SW 1271 (cell line): ENCODE measurements at regions not wholly inside any gene's neighbourhood (a gene's known extent, or its start where the extent isn't known, plus 50 kb on each side); places are given as distances from the start of the nearest gene placed in this dataset.
"Not testable (repeated sequence)": the region's sequence is repeated elsewhere in the genome, so short reads cannot be mapped to it uniquely, and the experiment has no call there.

Experiments
- DNase-seq, 2 experiments: peaks; one replicate each; lab custom pipeline; 2025; lab: John Stamatoyannopoulos, UW

DNA sequence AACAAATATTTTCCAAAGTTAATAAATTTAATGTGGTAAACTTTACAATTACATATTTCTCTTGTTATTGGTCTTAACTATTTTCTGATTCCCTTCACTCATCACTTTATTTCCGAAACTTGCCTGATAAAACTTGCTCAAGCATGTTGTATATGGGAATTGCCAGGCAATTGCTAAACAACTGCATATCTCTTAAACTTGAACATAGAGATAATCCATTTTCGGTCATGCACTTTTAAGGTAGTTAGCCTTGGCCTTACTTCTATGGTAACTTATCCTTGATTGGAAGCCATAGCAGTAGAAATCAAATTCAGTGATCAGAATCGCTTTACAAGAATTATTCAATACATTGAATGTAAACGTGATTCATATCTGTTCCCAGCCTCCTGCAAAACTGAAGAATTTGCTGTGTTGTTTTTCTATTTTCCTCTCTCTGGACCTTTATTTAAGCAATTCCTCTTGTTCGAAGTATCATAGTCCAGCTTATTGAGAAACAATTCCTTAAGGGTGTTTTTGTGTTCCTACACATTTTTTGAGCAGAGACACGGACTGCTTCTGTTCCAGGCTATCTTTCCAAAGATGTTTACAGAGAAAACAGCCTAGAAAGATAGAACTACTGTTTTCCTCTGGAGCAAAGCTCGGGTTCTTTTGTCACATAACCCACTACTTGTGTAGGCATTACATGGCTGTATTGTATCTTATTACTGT lies 674.3 kb downstream of the IRS1 start:
- DNase-seq, result no peak

DNA sequence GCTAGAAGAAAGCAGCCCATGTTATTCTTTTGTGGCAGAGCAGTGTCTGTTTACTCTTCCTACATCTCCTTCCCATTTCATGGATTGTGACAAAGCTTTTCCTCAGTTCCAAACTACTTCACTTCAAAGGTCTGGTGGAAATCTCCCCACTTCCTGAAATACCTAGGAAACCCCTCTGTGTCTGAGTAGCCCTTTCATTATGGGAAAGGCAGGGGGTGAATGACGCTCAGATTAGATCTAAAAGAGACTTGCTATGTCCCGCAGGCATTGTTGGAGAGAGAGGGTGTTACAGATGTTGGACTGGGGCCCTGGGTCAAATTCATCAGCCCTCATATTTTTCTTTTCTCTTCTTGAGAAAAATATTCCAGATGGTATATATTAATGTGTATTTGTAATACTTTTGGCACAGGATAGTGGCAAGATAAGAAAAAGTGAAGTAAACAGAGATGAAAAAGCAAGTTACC lies 675.0 kb downstream of the IRS1 start:
- no peak for DNase-seq

DNA sequence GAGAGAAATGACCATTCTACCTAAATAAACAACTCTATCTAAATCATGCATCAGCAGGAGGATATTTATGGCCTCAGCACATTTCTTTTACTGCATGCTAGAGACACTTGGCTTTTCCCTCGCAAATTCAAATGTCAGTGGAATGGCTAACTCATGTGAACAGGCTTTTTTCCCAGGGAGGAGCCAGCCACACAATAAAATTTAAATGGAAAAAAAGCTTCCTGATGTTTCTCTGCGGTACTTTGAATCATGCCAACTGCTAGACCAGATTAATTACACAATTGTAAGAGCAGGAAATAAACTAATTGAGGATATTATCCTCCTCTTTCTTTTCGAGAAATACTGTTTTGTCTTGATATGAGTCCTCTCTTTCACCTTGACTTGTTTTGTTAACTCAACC lies 676.3 kb downstream of the IRS1 start:
- no peak for DNase-seq

DNA sequence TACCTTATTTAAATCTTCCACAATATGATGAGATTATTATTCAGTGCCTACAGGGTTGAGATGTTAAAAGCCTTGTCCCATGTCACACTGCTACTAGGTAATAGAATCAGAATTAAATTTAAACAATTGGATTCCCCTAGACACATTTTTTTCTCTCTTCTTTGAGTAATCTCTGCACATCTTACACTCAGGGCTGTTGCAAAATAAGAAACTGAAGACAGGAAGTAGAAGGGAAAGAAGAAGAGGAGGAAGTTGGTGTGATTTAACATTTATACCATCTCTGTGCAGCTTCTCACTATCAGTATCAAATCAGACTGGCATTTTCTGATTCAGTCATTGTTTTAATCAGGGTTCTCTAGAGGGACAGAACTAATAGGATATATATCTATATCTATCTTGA lies 677.6 kb downstream of the IRS1 start:
- DNase-seq, result no peak

DNA sequence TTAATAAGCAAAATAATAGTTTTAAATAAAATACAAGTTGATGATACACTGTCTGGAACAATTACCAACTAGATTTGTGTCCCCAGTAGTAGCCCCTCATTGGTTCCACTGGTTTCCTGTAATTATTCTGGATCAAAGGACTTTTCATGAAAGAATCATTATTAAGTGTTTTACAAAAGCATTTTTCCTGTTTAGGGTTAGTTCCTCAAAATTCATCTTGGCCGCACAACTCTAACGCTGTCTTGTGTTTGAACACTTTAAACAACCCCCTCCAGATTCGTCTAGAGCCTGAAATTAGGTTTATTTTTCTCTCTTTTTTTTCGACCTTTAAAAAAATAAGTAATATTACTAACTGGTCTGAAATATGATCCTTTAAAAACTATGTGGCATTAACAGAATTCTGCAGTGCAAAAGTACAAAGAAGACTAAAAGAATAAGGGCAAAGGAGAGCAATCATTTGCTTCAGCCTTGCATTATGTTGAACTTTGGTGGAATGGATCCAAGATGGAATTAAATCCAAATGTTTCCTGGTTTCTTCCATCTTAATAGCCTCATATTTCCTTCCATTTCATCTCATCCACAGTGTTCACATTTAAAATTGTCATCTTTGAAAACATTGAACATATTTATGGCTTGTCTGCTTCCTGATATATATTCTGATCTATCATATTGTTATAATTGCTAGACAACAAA lies 678.4 kb downstream of the IRS1 start:
- no peak for DNase-seq

DNA sequence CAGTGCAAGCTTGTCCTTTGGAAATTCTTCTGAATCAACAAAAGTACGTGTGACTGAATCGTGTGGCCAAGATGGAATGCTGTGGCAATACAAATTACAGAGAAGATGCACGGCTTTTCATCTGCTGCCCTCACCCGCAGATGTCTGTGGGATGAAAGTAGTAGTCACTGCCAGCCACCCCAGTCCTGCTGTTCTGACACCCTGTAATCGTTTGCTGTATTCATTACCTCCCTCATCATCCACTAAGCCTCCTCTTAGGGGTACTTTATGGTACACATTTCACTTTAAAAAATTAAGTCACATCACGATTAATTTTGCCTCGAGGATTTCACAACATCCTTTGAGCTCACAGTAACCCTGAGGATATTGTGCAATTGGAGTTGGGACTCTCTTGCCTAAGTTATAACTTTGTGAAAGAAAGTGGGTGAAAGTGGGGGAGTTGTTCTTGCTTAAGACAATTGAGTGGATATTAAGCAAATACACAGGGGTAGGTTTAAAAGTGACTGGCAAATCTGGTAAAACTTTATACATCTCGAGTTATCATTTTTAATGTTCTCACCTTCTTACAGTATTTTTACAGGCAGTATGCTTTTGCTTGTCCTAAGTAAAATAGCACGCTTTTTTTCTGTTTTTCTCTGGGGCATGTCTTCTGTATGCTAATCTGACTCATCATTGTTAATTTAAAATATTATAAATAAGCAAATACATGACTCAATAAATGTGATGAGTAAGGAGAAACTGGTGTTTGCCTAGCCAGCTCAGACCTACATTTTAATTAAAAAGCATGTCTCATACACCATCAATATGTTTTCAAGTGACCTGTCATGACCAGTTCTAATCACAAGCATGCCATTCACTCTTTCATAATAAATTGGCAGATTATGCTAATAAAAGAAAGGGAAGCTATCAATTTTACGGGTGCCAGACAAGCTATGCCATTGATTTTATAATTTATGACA lies 680.9 kb downstream of the IRS1 start:
- DNase-seq, result peak; percentile 77 to 86

DNA sequence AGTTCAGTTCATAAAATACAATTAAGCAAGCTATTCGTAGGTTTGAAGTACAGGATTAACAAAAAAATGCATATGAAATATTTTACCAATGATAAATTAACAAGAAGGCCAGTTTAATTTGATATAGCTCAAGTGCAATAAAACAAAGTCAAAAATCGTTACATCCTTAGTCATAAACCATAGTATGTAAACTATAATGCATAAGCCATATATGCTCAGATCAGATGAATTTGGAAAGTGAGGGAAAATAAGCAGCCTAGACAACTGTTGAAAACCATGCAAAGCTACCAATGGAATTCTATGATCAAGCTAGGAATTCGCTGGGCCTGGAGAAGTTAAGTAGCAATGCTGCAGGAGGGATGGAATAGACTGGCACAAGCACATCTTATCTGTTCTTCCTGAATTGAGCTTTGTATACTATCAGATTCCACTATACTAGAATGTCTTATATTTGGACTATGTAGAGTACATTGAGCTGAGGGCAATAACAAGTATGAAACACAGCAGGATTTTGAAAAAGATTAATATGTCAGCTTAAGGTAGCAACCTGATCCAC lies 682.0 kb downstream of the IRS1 start:
- peak in 1 of 2 experiments; percentile 42 for DNase-seq

DNA sequence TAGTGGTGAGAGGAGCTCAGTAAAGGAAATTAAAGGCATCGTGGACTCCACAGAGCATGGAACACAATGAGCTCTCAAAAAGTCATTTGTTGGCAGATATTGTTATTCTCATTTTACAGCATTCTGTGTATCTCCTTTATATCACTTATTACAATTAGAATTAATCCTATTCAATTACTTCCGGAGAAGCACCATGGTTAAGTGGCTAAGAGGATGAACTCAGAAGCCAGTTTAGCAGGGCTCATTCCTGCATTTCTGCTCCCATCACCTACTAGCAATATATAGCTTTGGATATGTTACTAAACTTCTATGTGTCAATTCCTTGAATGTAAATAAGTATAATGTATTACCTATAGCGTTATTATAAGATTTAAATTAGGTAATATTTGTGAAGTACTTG lies 683.3 kb downstream of the IRS1 start:
- DNase-seq, result no peak

DNA sequence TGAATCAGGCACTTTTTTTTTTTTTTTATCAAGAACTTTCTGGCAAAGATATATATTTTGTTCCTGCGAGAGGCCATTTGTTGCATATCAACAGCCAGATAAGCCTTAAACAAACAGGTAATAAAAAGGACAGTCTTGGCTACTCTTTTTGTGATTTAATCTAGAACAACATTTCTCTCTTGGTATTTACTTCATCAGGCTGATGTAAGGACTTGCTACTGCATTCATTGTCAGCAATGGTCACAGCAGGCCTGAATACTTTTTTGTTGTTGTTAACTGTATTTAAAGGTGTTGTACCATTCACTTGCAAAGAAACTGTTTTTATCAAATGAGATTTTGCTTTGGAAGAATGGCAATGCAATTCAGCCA lies 683.8 kb downstream of the IRS1 start:
- peak in 1 of 2 experiments; percentile 59 for DNase-seq

DNA sequence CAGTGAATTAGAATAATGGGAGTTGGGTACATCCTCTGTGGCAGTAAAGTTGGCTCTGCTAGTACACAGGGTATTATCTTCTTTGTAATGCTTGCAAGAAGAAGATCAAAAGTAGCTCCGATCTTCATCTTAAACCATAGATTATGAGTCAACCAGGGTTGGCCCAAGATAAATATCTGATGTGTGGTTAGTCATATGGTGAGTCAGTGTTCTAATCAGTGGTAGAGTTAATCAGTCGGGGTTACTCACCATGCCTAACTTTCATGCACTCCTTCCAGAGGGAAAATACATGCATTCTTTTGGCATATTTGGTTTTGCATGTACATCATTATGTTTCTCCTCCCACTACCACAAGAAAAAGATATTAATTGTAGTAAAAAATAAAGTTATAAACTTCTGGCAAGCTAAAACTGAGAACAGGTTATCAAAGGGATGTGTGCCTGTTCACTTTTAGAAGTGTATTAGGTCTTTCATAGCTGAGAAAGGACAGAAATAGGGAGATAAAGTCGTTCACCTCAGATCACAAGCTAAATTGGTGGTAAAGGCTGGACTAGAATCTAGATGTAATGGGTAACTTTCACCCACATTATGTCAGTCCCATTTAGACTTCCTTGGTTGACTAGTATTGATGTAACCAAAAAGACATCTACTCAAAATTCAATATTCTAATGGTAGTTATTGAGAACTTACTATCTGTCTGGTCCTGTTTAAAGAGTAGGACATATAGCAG lies 684.4 kb downstream of the IRS1 start:
- DNase-seq, result peak; percentile 92 to 98

DNA sequence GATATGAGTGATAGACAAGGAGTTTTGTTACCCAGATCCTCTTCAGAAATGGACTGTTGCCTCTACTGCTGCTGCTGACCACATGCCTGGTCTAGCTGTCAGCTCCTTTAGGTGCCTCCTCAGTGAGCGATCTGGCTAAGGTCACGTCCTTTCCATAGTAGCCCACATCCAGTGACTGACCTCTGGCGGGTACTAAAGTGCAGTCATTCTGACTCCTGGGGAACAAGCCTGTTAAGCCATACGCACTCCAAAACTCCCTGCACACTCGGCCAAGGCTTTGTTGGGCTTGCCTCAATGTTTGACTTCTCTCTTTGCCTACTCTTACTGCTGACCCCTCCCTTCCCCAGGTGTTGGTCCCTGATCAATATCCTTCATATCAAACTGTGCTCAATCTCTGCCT lies 685.2 kb downstream of the IRS1 start:
- DNase-seq, result peak; percentile 17 to 53

DNA sequence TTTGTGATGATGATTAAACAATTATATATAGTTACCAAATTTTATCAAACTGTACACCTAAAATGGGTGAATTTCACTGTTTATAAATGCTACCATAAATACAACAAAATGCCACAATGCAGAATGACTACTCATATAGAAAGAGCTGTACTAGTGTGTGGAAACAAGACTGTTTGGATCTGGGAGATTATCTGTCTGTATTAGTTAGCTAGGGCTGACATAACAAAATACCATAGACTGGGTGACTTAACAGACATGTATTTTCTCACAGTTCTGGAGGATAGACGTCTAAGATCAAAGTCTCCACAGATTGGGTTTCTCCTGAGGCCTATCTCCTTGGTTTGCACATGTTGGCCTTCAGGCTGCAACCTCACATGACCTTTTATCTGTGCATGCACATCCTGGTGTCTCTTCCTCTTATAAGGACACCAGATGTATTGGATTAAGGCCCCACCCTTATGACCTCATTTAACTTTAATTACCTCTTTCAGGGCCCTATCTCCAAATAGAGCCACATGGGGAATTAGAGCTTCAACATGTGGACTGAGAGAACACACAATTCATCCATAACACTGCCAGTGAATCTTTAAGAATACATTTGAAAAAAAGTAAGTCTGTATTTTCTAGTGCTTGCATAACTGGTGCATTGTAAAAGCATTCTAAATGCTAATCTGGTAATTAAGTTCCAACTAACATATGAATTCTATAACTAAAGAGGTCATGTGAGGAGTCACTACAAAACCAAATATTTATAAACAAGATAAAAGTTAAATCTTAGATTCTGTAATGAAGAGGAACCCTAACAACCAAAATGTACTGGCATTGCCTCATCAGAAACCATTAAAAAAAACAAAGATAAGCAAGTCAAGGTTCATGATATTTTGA lies 699.6 kb downstream of the NYAP2 start:
- no peak for DNase-seq

DNA sequence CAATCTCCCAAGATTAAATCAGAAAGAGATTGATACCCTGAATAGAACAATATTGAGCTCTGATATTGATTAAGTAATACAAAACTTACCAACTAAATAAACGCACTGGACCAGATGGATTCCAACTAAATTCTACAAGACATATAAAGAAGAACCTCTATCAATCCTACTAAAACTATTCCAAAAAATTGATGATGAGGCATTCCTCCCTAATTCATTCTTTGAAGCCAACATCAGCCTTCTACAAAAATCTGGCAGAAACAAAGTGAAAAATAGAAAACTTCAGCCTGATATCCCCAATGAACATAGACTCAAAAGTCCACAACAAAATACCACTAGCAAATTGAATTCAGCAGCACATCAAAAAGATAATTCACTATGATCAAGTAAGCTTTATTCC lies 695.5 kb downstream of the NYAP2 start:
- DNase-seq, result no peak

DNA sequence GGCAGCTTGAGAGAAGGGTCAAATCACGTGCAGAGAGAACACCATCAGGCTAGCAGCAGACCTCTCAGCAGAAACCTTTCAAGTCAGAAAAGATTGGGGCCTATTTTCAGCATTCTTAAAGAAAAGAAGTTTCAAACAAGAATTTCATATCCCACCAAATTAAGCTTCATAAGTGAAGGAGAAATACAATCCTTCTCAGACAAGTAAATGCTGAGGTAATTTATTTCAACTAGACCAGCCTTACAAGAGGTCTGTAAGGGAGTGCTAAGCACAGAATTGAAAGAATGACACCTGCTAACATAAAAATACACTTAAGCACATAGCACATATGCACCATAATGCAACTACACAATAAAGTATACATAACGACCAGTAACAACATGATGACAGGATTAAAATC lies 693.9 kb downstream of the NYAP2 start:
- no peak for DNase-seq

DNA sequence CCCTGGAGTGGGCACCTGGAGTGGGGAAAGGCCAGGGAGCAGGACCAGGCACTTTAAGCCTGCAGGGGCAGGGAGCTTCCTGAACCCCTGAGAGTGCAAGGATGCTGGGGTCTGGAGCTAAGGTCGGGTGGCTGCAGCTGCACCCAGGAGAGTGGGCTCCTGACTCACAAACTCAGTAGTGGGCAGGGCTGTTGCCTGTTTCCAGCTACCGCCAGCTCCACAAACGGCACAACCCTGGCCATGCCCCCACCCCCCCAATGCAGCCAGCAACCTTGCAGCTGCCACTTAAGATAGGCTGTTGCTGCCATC lies 688.8 kb downstream of the NYAP2 start:
- no peak for DNase-seq

DNA sequence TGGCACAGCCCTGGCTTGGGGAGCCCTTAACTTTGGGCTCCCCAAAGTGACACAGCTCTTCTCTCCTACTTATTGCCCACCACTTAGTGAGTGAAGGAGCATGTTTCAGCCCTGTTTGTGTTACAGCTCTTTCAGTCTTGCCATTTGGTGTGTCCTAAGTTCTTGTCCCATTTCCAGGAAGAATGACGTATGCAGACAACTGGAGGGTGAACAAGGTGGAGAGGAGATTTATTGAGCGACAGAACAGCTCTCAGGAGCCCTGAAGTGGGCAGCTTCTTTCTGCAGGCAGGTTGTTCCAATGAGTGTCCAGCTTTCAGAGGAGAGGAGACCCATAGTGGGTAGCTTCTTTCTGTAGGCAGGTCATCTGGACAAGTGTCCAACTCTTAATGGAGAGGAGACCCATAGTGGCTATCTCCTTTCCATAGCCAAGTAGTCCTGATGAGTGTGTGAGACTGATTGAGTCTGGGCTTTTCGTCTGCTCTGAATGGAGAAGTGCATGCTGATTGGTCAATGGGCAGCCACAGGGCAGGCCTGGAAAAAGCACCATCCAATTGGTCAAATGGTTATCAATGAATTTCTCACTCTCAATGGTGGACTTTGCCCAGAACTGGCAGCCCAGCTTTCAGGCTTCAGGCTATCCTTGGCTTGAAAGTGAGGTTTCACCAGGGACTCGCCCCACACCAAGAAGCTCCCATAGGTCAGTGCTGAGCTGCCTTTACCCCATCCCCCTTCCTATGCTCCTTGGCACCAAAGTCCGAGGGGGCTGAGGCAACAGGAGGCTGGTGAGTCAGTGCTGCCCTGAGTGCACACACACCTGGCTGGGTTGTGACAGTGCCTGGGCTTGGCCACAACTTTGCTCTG lies 688.2 kb downstream of the NYAP2 start:
- no peak for DNase-seq

DNA sequence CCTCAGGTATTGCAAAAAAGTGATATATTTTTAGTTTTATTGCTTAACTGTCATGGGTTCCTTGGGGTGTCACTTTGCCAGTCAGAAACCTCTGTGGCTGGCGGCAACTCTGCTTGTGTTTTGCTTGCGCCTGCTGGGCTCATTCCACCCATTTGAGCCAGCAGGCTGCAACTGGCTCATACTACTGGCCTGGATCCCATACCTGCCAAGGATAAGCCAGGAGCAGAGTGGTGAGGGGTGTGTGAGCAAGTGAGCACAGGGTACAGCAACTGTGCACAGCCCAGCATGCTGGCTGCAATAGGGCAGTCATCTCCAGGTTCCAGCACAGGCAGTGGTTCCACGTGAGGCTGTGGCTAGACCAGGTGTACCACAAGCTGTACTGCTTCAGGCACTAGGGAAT lies 687.5 kb downstream of the NYAP2 start:
- no peak for DNase-seq

DNA sequence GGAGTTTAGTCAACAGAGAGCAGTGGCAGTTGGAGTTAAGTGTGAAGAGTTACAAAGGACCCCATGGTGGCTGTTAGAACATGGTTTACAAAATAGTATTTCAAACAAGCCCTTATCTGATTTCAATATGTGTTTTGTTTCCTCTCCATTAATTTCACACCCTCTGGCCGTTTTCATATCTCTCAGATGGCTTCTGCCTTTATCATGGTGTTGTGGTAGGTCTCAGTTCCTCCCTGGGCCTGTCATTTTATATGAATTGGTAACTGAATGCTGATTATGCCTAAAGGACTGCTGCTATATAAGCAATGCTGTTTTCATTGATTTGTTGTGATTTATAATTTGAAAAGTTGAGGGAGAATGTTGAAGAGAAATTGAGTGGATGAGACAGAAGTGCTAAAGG lies 686.7 kb downstream of the NYAP2 start:
- DNase-seq, result no peak

DNA sequence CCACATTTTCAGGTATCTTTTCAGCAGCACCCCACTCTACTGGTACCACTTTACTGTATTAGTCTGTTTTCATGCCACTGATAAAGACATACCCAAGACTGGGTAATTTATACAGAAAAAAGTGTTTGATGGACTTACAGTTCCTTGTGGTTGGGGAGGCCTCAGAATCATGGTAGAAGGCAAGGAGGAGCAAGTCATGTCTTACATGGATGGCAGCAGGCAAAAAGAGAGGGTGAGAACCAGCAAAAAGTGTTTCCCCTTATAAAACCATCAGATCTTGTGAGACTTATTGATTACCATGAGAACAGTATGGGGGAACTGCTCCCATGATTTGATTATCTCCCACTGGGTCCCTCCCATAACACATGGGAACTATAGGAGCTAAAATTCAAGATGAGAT lies 685.9 kb downstream of the NYAP2 start:
- not testable (repeated sequence) for DNase-seq

DNA sequence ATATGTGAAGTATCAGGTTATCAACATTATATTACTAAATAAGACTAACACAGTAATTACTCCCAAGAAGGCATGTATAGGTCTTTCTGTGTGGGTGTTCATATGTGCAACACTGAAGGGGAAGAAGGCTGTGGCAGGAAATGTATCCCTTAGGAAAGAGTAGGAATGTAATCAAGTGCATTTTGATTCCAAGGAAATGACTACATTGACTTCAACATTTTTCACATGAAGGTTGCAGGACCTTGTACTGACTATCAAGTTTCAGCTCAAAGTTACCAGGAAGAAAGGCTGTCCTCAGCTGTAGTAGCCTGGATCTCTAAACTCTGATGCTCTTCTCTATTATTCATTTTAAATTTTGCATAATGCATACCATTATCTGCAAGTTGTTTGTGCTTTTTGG lies 680.8 kb downstream of the NYAP2 start:
- DNase-seq, result peak in 1 of 2 experiments; percentile 13
